Psoas muscle (tissue), 7 donors: ENCODE measurements at regions not wholly inside any gene's neighbourhood (a gene's known extent, or its start where the extent isn't known, plus 50 kb on each side); places are given as distances from the start of the nearest gene placed in this dataset.

Experiments
- ATAC-seq, 4 donors: fragments of 200-7000 bp; cut with Tn5 transposase; one replicate each; pipeline ENCODE4 v1.9.1; 2020; ENCODE audit warnings: moderate library complexity in 3 of 4, mild to moderate bottlenecking in 2 of 4
- DNase-seq, 2 donors: peaks; one replicate each; pipeline ENCODE4 v3.0.0-alpha.2; 2020
- H3K27ac ChIP-seq: fragments of 200-600 bp; one replicate; pipeline ENCODE4 v1.8.0; 2022
- H3K27me3 ChIP-seq, 3 donors: fragments of 200-600 bp in 1 of 3; one replicate each; pipeline versions ENCODE4 v1.6.1 to v1.8.0; 2013 to 2022; ENCODE audit warnings: low read length in 2 of 3, mild to moderate bottlenecking in 2 of 3, moderate library complexity in 1 of 3; ENCODE audit not compliant: insufficient read depth in 3 of 3
- H3K36me3 ChIP-seq, 2 donors: fragments of 200-600 bp in 1 of 2; one replicate each; pipeline versions ENCODE4 v1.6.1 to v1.8.0; 2013 to 2022; ENCODE audit warnings: low read depth in 1 of 2, mild to moderate bottlenecking in 1 of 2, moderate library complexity in 1 of 2; ENCODE audit not compliant: insufficient read depth in 1 of 2
- H3K4me1 ChIP-seq: fragments of 200-600 bp; one replicate; pipeline ENCODE4 v1.8.0; 2022
- H3K4me3 ChIP-seq: fragments of 200-600 bp; one replicate; pipeline ENCODE4 v1.8.0; 2022; ENCODE audit warnings: mild to moderate bottlenecking
- H3K9me3 ChIP-seq: fragments of 200-600 bp; one replicate; pipeline ENCODE4 v1.8.0; 2022
- CTCF ChIP-seq: fragments of 200-600 bp; IDR thresholded peaks from one replicate; pipeline ENCODE4 v1.8.0; 2022; ENCODE audit warnings: antibody characterized with exemption
- WGBS, 3 donors: extraction: QIAGEN DNeasy Blood & Tissue Kit; methylation state at CpG; one replicate each; pipeline versions ENCODE4 v1.1.6 to v1.1.7; 2013; 5-methylcytosine and 5-hydroxymethylcytosine counted together
- intact Hi-C, 2 donors: fragments of 100-400 bp; cut with DNase I; formaldehyde crosslinking; loops; one replicate each; pipeline versions ENCODE4 v1.11.0 to v1.14.2; 2022
- donor health status: healthy with polysubstance abuse.
- donor health status: DM: no; HTN: no; CAD: no; lungs with moderate emphysema.
- donor health status: Bipolar disorder and iron deficiency.
- donor health status: healthy.
- donor health status: DM: yes; HTN: yes; CAD: no.
- donor health status: DM: no; HTN: no; CAD: no.
- donor health status: DM: yes; HTN: yes; CAD: no.

GRCh38 chr16:66136841-66137240, 229.7 kb upstream of the CDH5 start:
- Histone ChIP-seq H3K27ac (no peak overlapping the region), H3K4me1 (peaks cover 9% of the 10 kb centered on the region), H3K4me3 (no peak overlapping the region), H3K9me3 (no peaks in the 10 kb centered on the region), H3K36me3 (no peaks in the 10 kb centered on the region), H3K27me3 (no peaks in the 10 kb centered on the region)
- intact Hi-C loops, result no loop called here
- ATAC-seq, result no peak
- WGBS, 3 donors, result 80 to 87% (median 82%) methylated on average over 4 of the region's 4 CpGs
- no peak for DNase-seq
- TF ChIP-seq CTCF, result no peak

GRCh38 chr16:66135838-66136237, 230.7 kb upstream of the CDH5 start:
- ATAC-seq (no peak), DNase-seq (no peak)
- H3K4me3 ChIP-seq, result no peak overlapping the region
- WGBS, 3 donors, result 68 to 89% (median 87%) methylated on average over 5 of the region's 5 CpGs
- intact Hi-C loops, result no loop called here
- no peaks in the 10 kb centered on the region for H3K9me3 ChIP-seq
- H3K27me3 ChIP-seq, result no peaks in the 10 kb centered on the region
- H3K4me1 ChIP-seq, result peaks cover 9% of the 10 kb centered on the region
- no peak overlapping the region for H3K27ac ChIP-seq
- H3K36me3 ChIP-seq, result no peaks in the 10 kb centered on the region
- no peak for TF ChIP-seq CTCF

- H3K27me3 ChIP-seq, result no peaks in the 10 kb centered on the region
- H3K9me3 ChIP-seq, result no peaks in the 10 kb centered on the region
- peaks cover 9% of the 10 kb centered on the region for H3K4me1 ChIP-seq
- DNase-seq, result peak; percentile 31 to 75
- peak; percentile 73 to 96 (median 84) for ATAC-seq
- intact Hi-C loops, result no loop called here
- no peak overlapping the region for H3K4me3 ChIP-seq
- no peak for TF ChIP-seq CTCF
- 6 to 9% (median 7%) methylated on average over 4 of the region's 4 CpGs for WGBS, 3 donors
- no peaks in the 10 kb centered on the region for H3K36me3 ChIP-seq
- no peak overlapping the region for H3K27ac ChIP-seq
These were observed 231.1 kb upstream of the CDH5 start for GRCh38 chr16:66135421-66135831.

GRCh38 chr16:66134875-66135274, 231.6 kb upstream of the CDH5 start:
- ATAC-seq, result peak in 2 of 4 donors; percentile 5 to 6
- DNase-seq, result no peak
- H3K27ac ChIP-seq, result no peak overlapping the region

More at GRCh38 chr16:66134875-66135274, 231.6 kb upstream of the CDH5 start:
- 68% methylated on average over 5 of the region's 5 CpGs for WGBS, 3 donors
- Histone ChIP-seq H3K27me3 (no peaks in the 10 kb centered on the region), H3K36me3 (no peaks in the 10 kb centered on the region), H3K4me1 (peaks cover 9% of the 10 kb centered on the region), H3K4me3 (no peak overlapping the region), H3K9me3 (no peaks in the 10 kb centered on the region)
- TF ChIP-seq CTCF, result no peak
- intact Hi-C loops, result no loop called here
